ENCODE measurements at regions not wholly inside any gene's neighbourhood (a gene's known extent, or its start where the extent isn't known, plus 50 kb on each side); places are given as distances from the start of the nearest gene placed in this dataset.

- TF ChIP-seq, protein P1, sequence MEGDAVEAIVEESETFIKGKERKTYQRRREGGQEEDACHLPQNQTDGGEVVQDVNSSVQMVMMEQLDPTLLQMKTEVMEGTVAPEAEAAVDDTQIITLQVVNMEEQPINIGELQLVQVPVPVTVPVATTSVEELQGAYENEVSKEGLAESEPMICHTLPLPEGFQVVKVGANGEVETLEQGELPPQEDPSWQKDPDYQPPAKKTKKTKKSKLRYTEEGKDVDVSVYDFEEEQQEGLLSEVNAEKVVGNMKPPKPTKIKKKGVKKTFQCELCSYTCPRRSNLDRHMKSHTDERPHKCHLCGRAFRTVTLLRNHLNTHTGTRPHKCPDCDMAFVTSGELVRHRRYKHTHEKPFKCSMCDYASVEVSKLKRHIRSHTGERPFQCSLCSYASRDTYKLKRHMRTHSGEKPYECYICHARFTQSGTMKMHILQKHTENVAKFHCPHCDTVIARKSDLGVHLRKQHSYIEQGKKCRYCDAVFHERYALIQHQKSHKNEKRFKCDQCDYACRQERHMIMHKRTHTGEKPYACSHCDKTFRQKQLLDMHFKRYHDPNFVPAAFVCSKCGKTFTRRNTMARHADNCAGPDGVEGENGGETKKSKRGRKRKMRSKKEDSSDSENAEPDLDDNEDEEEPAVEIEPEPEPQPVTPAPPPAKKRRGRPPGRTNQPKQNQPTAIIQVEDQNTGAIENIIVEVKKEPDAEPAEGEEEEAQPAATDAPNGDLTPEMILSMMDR (conservative IDR thresholded peaks at IDR 0.05 in 1 of 2, IDR thresholded peaks at IDR 0.05 in 1 of 2; ENCODE audit: extremely low read depth in 1 of 2, insufficient read depth in 1 of 2, low read depth in 1 of 2, low read length in 2 of 2): no peak
- no peak for TF ChIP-seq EZH2 (IDR thresholded peaks at IDR 0.05; ENCODE audit: borderline replicate concordance, low read length)
Observed at GRCh38 chr4:104848597-104849225, 298.0 kb upstream of the TET2 start.
